H1 (cell line): ENCODE measurements at regions not wholly inside any gene's neighbourhood (a gene's known extent, or its start where the extent isn't known, plus 50 kb on each side); places are given as distances from the start of the nearest gene placed in this dataset.
"Not testable (repeated sequence)": the region's sequence is repeated elsewhere in the genome, so short reads cannot be mapped to it uniquely, and the experiment has no call there.

Experiments used
- CTCF ChIA-PET: fragments of 300-600 bp; sonication (Branson Sonifier 250); formaldehyde crosslinking; loops from one replicate; lab custom pipeline; 2021; ENCODE audit not compliant: partially characterized antibody; lab: Charles Lee
- POLR2A ChIA-PET: fragments of 300-600 bp; sonication (Branson Sonifier 250); formaldehyde crosslinking; loops from one replicate; lab custom pipeline; 2021; ENCODE audit warnings: inconsistent platforms; ENCODE audit not compliant: partially characterized antibody; lab: Charles Lee
- DNase-seq, 2 experiments: peaks; one replicate each; pipeline versions ENCODE4 v3.0.0 to v3.0.0-alpha.2; 2010 to 2022; ENCODE audit warnings: low spot score in 2 of 2, low read depth in 1 of 2, mixed read lengths in 1 of 2
- FAIRE-seq: peaks from 2 replicates; lab custom pipeline; 2011; peaks lifted over from hg19 to GRCh38; lab: Jason Lieb, UNC
- H2AFZ ChIP-seq: 2 replicates; pipeline ENCODE4 v1.8.1; 2012; ENCODE audit warnings: low read length, inconsistent platforms
- H2AK5ac ChIP-seq: 2 replicates; pipeline ENCODE4 v1.6.1; 2013; ENCODE audit warnings: low read depth, low read length
- H2BK120ac ChIP-seq: replicated peaks from 2 replicates; pipeline ENCODE3; 2013; ENCODE audit warnings: low read depth, low read length, inconsistent platforms
- H2BK12ac ChIP-seq: 2 replicates; pipeline ENCODE4 v1.6.1; 2013; ENCODE audit warnings: low read depth, low read length
- H2BK15ac ChIP-seq: 2 replicates; pipeline ENCODE4 v1.6.1; 2013; ENCODE audit warnings: low read length
- H2BK20ac ChIP-seq: 2 replicates; pipeline ENCODE4 v1.6.1; 2013; ENCODE audit warnings: low read length
- H2BK5ac ChIP-seq: 2 replicates; pipeline ENCODE4 v1.6.1; 2013; ENCODE audit warnings: low read depth, low read length
- H3K14ac ChIP-seq: 2 replicates; pipeline ENCODE4 v1.6.1; 2013; ENCODE audit warnings: inconsistent platforms; ENCODE audit not compliant: insufficient read length
- H3K18ac ChIP-seq: 2 replicates; pipeline ENCODE4 v1.6.1; 2013; ENCODE audit warnings: low read length; ENCODE audit errors: extremely low read depth
- H3K23ac ChIP-seq: 2 replicates; pipeline ENCODE4 v1.6.1; 2013; ENCODE audit warnings: inconsistent platforms; ENCODE audit not compliant: insufficient read length
- H3K23me2 ChIP-seq: 2 replicates; pipeline ENCODE4 v1.6.1; 2013; ENCODE audit warnings: low read depth, low read length
- H3K27ac ChIP-seq: 2 replicates; pipeline ENCODE4 v1.6.1; 2011; ENCODE audit warnings: low read depth, low read length, inconsistent platforms
- H3K27me3 ChIP-seq, 4 experiments: replicated peaks in 1 of 4; 1 replicate in 1 of 4; 2 replicates in 3 of 4; pipeline versions ENCODE4 v1.6.1 to v1.8.1; 2011 to 2013; ENCODE audit warnings: low read length in 3 of 4, mild to moderate bottlenecking in 3 of 4, inconsistent platforms in 2 of 4, mixed read lengths in 2 of 4, moderate library complexity in 1 of 4; ENCODE audit not compliant: control insufficient read depth in 3 of 4, insufficient read depth in 3 of 4; ENCODE audit errors: extremely low read depth in 1 of 4
- H3K36me3 ChIP-seq, 4 experiments: 2 replicates each; pipeline versions ENCODE4 v1.6.1 to v1.8.1; 2011 to 2013; ENCODE audit warnings: mild to moderate bottlenecking in 4 of 4, low read length in 3 of 4, moderate library complexity in 2 of 4, control low read depth in 1 of 4, inconsistent platforms in 1 of 4; ENCODE audit not compliant: insufficient read depth in 4 of 4, control insufficient read depth in 2 of 4
- H3K4ac ChIP-seq: replicated peaks from 2 replicates; pipeline ENCODE3; 2013; ENCODE audit warnings: low read length, low read depth, mixed read lengths, inconsistent platforms; ENCODE audit not compliant: insufficient read length
- H3K4me1 ChIP-seq, 4 experiments: replicated peaks in 1 of 4; 1 replicate in 1 of 4; 2 replicates in 3 of 4; pipeline versions ENCODE4 v1.6.1 to v1.8.1; 2011 to 2013; ENCODE audit warnings: low read length in 3 of 4, inconsistent platforms in 2 of 4, mixed read lengths in 1 of 4; ENCODE audit not compliant: insufficient read depth in 4 of 4, control insufficient read depth in 3 of 4
- H3K4me2 ChIP-seq, 2 experiments: 2 replicates each; pipeline versions ENCODE4 v1.6.1 to v1.8.1; 2011 to 2013; ENCODE audit warnings: low read depth in 2 of 2, low read length in 2 of 2, control low read depth in 1 of 2, inconsistent platforms in 1 of 2, mild to moderate bottlenecking in 1 of 2; ENCODE audit not compliant: insufficient read depth in 1 of 2
- H3K4me3 ChIP-seq, 4 experiments: fragments of 200-600, 300-600 bp in 1 of 4; sonication (generic), shearing (Covaris generic), sonication (Bioruptor Twin) in 1 of 4; 2 replicates each; pipeline versions ENCODE4 v1.5.1 to v1.8.1; 2011 to 2016; ENCODE audit warnings: low read length in 4 of 4, low read depth in 3 of 4, control low read depth in 2 of 4, inconsistent platforms in 2 of 4, mild to moderate bottlenecking in 2 of 4, mixed read lengths in 1 of 4, moderate library complexity in 1 of 4; ENCODE audit not compliant: insufficient read depth in 2 of 4; ENCODE audit errors: extremely low read depth in 1 of 4
- H3K56ac ChIP-seq: replicated peaks from 2 replicates; pipeline ENCODE3; 2013; ENCODE audit warnings: low read depth, mild to moderate bottlenecking, mixed read lengths, low read length, inconsistent platforms; ENCODE audit not compliant: insufficient read length
- H3K79me1 ChIP-seq: 2 replicates; pipeline ENCODE4 v1.6.1; 2013; ENCODE audit warnings: low read depth, low read length, control low read depth
- H3K79me2 ChIP-seq, 2 experiments: 2 replicates each; pipeline versions ENCODE4 v1.6.1 to v1.8.1; 2012 to 2013; ENCODE audit warnings: low read length in 2 of 2, mild to moderate bottlenecking in 2 of 2, inconsistent platforms in 1 of 2; ENCODE audit not compliant: insufficient read depth in 2 of 2, control insufficient read depth in 1 of 2
- H3K9ac ChIP-seq, 4 experiments: replicated peaks in 1 of 4; 1 replicate in 1 of 4; 2 replicates in 3 of 4; pipeline versions ENCODE4 v1.6.1 to v1.8.1; 2011 to 2013; ENCODE audit warnings: low read depth in 3 of 4, low read length in 3 of 4, control low read depth in 2 of 4, mild to moderate bottlenecking in 2 of 4, moderate library complexity in 2 of 4, inconsistent platforms in 1 of 4; ENCODE audit errors: extremely low read depth in 1 of 4
- H3K9me3 ChIP-seq, 2 experiments: 2 replicates each; pipeline versions ENCODE4 v1.6.1 to v1.8.1; 2012 to 2013; ENCODE audit warnings: mild to moderate bottlenecking in 2 of 2, moderate library complexity in 2 of 2, control low read depth in 1 of 2, inconsistent platforms in 1 of 2, low read depth in 1 of 2, low read length in 1 of 2, mixed read lengths in 1 of 2; ENCODE audit not compliant: insufficient read depth in 2 of 2
- H4K20me1 ChIP-seq, 2 experiments: replicated peaks in 1 of 2; 2 replicates each; pipeline versions ENCODE3 to v1.8.1; 2011 to 2013; ENCODE audit warnings: inconsistent platforms in 2 of 2, low read length in 2 of 2, mild to moderate bottlenecking in 1 of 2; ENCODE audit not compliant: insufficient read depth in 2 of 2, control insufficient read depth in 1 of 2
- H4K5ac ChIP-seq: 2 replicates; pipeline ENCODE4 v1.6.1; 2013; ENCODE audit warnings: low read length, low read depth, mixed read lengths, inconsistent platforms; ENCODE audit not compliant: insufficient read length
- H4K8ac ChIP-seq: 2 replicates; pipeline ENCODE4 v1.8.0; 2013; ENCODE audit warnings: mild to moderate bottlenecking, moderate library complexity, low read length, inconsistent platforms; ENCODE audit not compliant: insufficient read depth; ENCODE audit errors: extremely low read depth
- H4K91ac ChIP-seq: replicated peaks from 2 replicates; pipeline ENCODE3; 2013; ENCODE audit warnings: low read length, mixed read lengths, inconsistent platforms; ENCODE audit not compliant: insufficient read length
- WGBS, 2 experiments: shearing (Covaris generic) in 1 of 2; methylation state at CpG; one replicate each; pipeline versions ENCODE4 v1.1.6 to v1.1.7; 2013 to 2015; ENCODE audit warnings: low lambda C conversion rate in 2 of 2, mixed read lengths in 2 of 2, inconsistent platforms in 1 of 2, low coverage in 1 of 2, missing lambda C conversion rate in 1 of 2; ENCODE audit not compliant: insufficient replicate concordance in 2 of 2, insufficient coverage in 1 of 2, insufficient read length in 1 of 2; ENCODE audit errors: extremely low coverage in 1 of 2, missing lambda C conversion rate in 1 of 2; 5-methylcytosine and 5-hydroxymethylcytosine counted together

DNA sequence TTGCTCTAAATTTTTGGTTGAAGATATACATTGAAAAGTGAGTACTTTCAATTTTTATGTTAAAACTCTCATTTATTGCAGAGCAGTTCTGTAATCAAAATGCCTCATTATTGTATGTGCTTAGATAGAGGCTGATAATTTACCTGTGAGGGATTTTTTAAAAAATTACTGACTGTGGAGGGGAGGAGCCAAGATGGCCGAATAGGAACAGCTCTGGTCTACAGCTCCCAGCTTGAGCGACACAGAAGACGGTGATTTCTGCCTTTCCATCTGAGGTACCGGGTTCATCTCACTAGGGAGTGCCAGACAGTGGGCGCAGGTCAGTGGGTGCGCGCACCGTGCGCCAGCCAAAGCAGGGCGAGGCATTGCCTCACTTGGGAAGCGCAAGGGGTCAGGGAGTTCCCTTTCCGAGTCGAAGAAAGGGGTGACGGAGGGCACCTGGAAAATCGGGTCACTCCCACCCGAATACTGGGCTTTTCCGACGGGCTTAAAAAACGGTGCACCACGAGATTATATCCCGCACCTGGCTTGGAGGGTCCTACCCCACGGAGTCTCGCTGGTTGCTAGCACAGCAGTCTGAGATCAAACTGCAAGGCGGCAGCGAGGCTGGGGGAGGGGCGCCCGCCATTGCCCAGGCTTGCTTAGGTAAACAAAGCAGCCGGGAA lies 89.4 kb downstream of the DDX11 start:
- H2BK5ac ChIP-seq, H3K23ac ChIP-seq, H4K20me1 ChIP-seq, H3K27me3 ChIP-seq, H2BK15ac ChIP-seq, H4K91ac ChIP-seq, H3K56ac ChIP-seq, FAIRE-seq, H2AFZ ChIP-seq, H3K23me2 ChIP-seq, H3K4ac ChIP-seq, H3K14ac ChIP-seq, H2BK20ac ChIP-seq, H2BK120ac ChIP-seq, H3K36me3 ChIP-seq, H3K9me3 ChIP-seq, H3K9ac ChIP-seq, H3K4me1 ChIP-seq, H3K18ac ChIP-seq, POLR2A ChIA-PET, H4K5ac ChIP-seq, H2AK5ac ChIP-seq, H3K27ac ChIP-seq, H3K4me3 ChIP-seq, H3K79me1 ChIP-seq, H4K8ac ChIP-seq, H3K79me2 ChIP-seq, H2BK12ac ChIP-seq: not testable (repeated sequence)
- CTCF ChIA-PET: interaction anchor here (1.3 kb wide), 1 partner anchor 76 kb away, joined by 4 read pairs; no protein-coding TSS in a partner anchor
- 78% methylated on average over 24 of the region's 28 CpGs; no CpG with 5 or more reads in 1 of the 2 experiments for WGBS, 2 experiments
- peak in 1 of 2 experiments; percentile 76 for DNase-seq
- peak overlapping the region in 1 of 2 experiments; percentile 34; a peak in 1 of 4 replicates for H3K4me2 ChIP-seq

DNA sequence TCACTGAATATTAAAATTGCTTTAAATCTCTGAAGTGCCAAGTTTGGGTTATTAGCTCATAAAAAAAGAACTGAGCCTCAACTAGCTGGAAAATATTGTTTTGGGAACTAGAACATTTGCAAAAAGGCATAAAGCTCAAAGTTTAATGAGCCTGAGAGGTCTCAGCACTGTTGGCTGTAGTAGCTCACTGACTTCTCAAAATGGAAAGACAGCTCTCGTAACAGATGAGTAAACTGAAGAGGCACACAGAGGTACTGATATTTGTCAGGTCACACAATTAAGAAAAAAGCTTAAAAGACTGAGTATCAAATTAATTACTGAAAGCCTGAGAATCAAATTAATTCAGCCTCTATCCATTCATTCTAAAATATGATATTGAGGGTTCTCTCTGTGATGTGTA lies 100.6 kb downstream of the DDX11 start:
- 88% methylated on average over 1 of the region's 1 CpG; no CpG with 5 or more reads in 1 of the 2 experiments for WGBS, 2 experiments
- H2BK120ac ChIP-seq, H2AFZ ChIP-seq, H3K14ac ChIP-seq, H3K27ac ChIP-seq, H3K27me3 ChIP-seq, H3K4ac ChIP-seq, H2AK5ac ChIP-seq, DNase-seq, H3K79me1 ChIP-seq, H3K36me3 ChIP-seq, H4K5ac ChIP-seq, H4K20me1 ChIP-seq, FAIRE-seq, POLR2A ChIA-PET, H3K9ac ChIP-seq, H3K23ac ChIP-seq, H4K8ac ChIP-seq, H3K4me2 ChIP-seq, H3K79me2 ChIP-seq, H3K4me3 ChIP-seq, H2BK20ac ChIP-seq, H2BK15ac ChIP-seq, H3K9me3 ChIP-seq, H3K18ac ChIP-seq, H2BK5ac ChIP-seq, H3K4me1 ChIP-seq, CTCF ChIA-PET, H3K56ac ChIP-seq, H4K91ac ChIP-seq, H2BK12ac ChIP-seq, H3K23me2 ChIP-seq: not testable (repeated sequence)
